ENCODE measurements at regions not wholly inside any gene's neighbourhood (a gene's known extent, or its start where the extent isn't known, plus 50 kb on each side); places are given as distances from the start of the nearest gene placed in this dataset.
"Not testable (repeated sequence)": the region's sequence is repeated elsewhere in the genome, so short reads cannot be mapped to it uniquely, and the experiment has no call there.

DNA sequence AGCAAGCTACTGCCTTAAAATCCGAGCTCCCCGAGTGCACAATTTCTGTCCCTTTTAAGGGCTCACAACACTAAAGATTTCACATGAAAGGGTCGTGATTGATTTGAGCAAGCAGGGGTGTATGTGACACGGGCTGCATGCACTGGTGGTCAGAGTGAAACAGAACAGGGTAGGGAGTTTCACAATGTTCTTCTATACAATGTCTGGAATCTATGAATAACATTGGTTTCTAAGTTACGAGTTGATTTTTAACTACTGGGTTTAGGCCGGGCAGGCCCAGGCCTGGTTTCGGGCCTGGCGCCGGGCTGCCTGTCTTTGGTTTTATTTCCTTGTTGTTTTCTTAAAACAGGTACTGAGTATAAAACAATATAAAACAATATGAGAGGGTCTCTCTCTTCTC is 199.9 kb upstream of the CHORDC1 start:
- TF ChIP-seq POLR2A (IDR thresholded peaks at IDR 0.05): not testable (repeated sequence)
- TF ChIP-seq, protein P1, sequence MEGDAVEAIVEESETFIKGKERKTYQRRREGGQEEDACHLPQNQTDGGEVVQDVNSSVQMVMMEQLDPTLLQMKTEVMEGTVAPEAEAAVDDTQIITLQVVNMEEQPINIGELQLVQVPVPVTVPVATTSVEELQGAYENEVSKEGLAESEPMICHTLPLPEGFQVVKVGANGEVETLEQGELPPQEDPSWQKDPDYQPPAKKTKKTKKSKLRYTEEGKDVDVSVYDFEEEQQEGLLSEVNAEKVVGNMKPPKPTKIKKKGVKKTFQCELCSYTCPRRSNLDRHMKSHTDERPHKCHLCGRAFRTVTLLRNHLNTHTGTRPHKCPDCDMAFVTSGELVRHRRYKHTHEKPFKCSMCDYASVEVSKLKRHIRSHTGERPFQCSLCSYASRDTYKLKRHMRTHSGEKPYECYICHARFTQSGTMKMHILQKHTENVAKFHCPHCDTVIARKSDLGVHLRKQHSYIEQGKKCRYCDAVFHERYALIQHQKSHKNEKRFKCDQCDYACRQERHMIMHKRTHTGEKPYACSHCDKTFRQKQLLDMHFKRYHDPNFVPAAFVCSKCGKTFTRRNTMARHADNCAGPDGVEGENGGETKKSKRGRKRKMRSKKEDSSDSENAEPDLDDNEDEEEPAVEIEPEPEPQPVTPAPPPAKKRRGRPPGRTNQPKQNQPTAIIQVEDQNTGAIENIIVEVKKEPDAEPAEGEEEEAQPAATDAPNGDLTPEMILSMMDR (IDR thresholded peaks at IDR 0.05 in 4 of 5, conservative IDR thresholded peaks at IDR 0.05 in 1 of 5): not testable (repeated sequence)
